H9 (cell line): ENCODE measurements at regions not wholly inside any gene's neighbourhood (a gene's known extent, or its start where the extent isn't known, plus 50 kb on each side); places are given as distances from the start of the nearest gene placed in this dataset.

Experiments
- DNase-seq: peaks from one replicate; pipeline ENCODE4 v3.0.0-alpha.2; 2017
- H2AFZ ChIP-seq: one replicate; pipeline ENCODE4 v1.6.1; 2013; ENCODE audit warnings: mild to moderate bottlenecking, low read length, control low read depth, moderate library complexity
- H2AK5ac ChIP-seq: 2 replicates; pipeline ENCODE4 v1.6.1; 2013; ENCODE audit warnings: low read length, control low read depth, mixed read lengths; ENCODE audit not compliant: insufficient read length
- H2BK120ac ChIP-seq: one replicate; pipeline ENCODE4 v1.6.1; 2013; ENCODE audit warnings: low read depth, mild to moderate bottlenecking, low read length, control low read depth, inconsistent platforms; ENCODE audit not compliant: poor library complexity, severe bottlenecking
- H2BK12ac ChIP-seq: 2 replicates; pipeline ENCODE4 v1.6.1; 2013; ENCODE audit warnings: low read length, control low read depth, mixed read lengths, low read depth; ENCODE audit not compliant: insufficient read length
- H2BK15ac ChIP-seq: 2 replicates; pipeline ENCODE4 v1.6.1; 2013; ENCODE audit warnings: low read depth, low read length, control low read depth
- H2BK20ac ChIP-seq: one replicate; pipeline ENCODE4 v1.6.1; 2013; ENCODE audit warnings: low read depth, mild to moderate bottlenecking, low read length, control low read depth, inconsistent platforms; ENCODE audit not compliant: poor library complexity, severe bottlenecking
- H2BK5ac ChIP-seq: 2 replicates; pipeline ENCODE4 v1.6.1; 2013; ENCODE audit warnings: low read length, control low read depth, mixed read lengths; ENCODE audit not compliant: insufficient read length
- H3K14ac ChIP-seq: 2 replicates; pipeline ENCODE4 v1.6.1; 2013; ENCODE audit warnings: low read length, control low read depth; ENCODE audit not compliant: insufficient read depth
- H3K18ac ChIP-seq: 2 replicates; pipeline ENCODE4 v1.6.1; 2013; ENCODE audit warnings: low read depth, mild to moderate bottlenecking, mixed read lengths, low read length, control low read depth; ENCODE audit not compliant: insufficient read length
- H3K23ac ChIP-seq: 2 replicates; pipeline ENCODE4 v1.6.1; 2013; ENCODE audit warnings: low read length, control low read depth, mixed read lengths, low read depth; ENCODE audit not compliant: insufficient read length
- H3K23me2 ChIP-seq: 2 replicates; pipeline ENCODE4 v1.6.1; 2013; ENCODE audit warnings: low read depth, mild to moderate bottlenecking, mixed read lengths, low read length, control low read depth; ENCODE audit not compliant: insufficient read length, poor library complexity, severe bottlenecking
- H3K27ac ChIP-seq: 2 replicates; pipeline ENCODE4 v1.5.1; 2013; ENCODE audit warnings: low read length, control low read depth, mixed read lengths, low read depth; ENCODE audit not compliant: insufficient read length
- H3K27me3 ChIP-seq: 2 replicates; pipeline ENCODE4 v1.6.1; 2013; ENCODE audit warnings: low read length, control low read depth, inconsistent platforms; ENCODE audit not compliant: insufficient read depth
- H3K4ac ChIP-seq: 2 replicates; pipeline ENCODE4 v1.6.1; 2013; ENCODE audit warnings: low read depth, mild to moderate bottlenecking, control low read depth, inconsistent platforms, low read length, moderate library complexity
- H3K4me1 ChIP-seq: 2 replicates; pipeline ENCODE4 v1.6.1; 2013; ENCODE audit warnings: low read length, control low read depth, inconsistent platforms; ENCODE audit not compliant: insufficient read depth
- H3K4me2 ChIP-seq: 2 replicates; pipeline ENCODE4 v1.6.1; 2013; ENCODE audit warnings: low read length, control low read depth, mixed read lengths; ENCODE audit not compliant: insufficient read length, insufficient read depth
- H3K56ac ChIP-seq: 2 replicates; pipeline ENCODE4 v1.6.1; 2013; ENCODE audit warnings: low read depth, mild to moderate bottlenecking, mixed read lengths, low read length, control low read depth; ENCODE audit not compliant: insufficient read length
- H3K79me1 ChIP-seq: 2 replicates; pipeline ENCODE4 v1.6.1; 2013; ENCODE audit warnings: low read depth, mild to moderate bottlenecking, moderate library complexity, low read length, control low read depth, inconsistent platforms; ENCODE audit not compliant: insufficient read depth, poor library complexity, severe bottlenecking
- H3K79me2 ChIP-seq: 2 replicates; pipeline ENCODE4 v1.6.1; 2013; ENCODE audit warnings: low read length, control low read depth, inconsistent platforms; ENCODE audit not compliant: insufficient read depth
- H3K9ac ChIP-seq: 2 replicates; pipeline ENCODE4 v1.6.1; 2013; ENCODE audit warnings: low read length, control low read depth, mixed read lengths; ENCODE audit not compliant: insufficient read length; ENCODE audit errors: extremely low read depth
- H3K9me3 ChIP-seq: one replicate; pipeline ENCODE4 v1.6.1; 2013; ENCODE audit warnings: low read depth, low read length, inconsistent platforms; ENCODE audit not compliant: control insufficient read depth
- H3T11ph ChIP-seq: one replicate; pipeline ENCODE4 v1.6.1; 2013; ENCODE audit warnings: mild to moderate bottlenecking, low read length, control low read depth, inconsistent platforms
- H4K20me1 ChIP-seq: one replicate; pipeline ENCODE4 v1.6.1; 2013; ENCODE audit not compliant: control insufficient read depth, insufficient read length, insufficient read depth
- H4K5ac ChIP-seq: 2 replicates; pipeline ENCODE4 v1.6.1; 2013; ENCODE audit warnings: low read depth, mild to moderate bottlenecking, mixed read lengths, low read length, control low read depth; ENCODE audit not compliant: insufficient read length
- H4K8ac ChIP-seq: replicated peaks from 2 replicates; pipeline ENCODE4 v1.6.1; 2013; ENCODE audit warnings: low read length, control low read depth, mixed read lengths, low read depth; ENCODE audit not compliant: insufficient read length
- H4K91ac ChIP-seq: 2 replicates; pipeline ENCODE4 v1.6.1; 2013; ENCODE audit warnings: low read depth, mild to moderate bottlenecking, moderate library complexity, mixed read lengths, low read length, control low read depth; ENCODE audit not compliant: insufficient read length
- H3K27ac Mint-ChIP-seq, 3 experiments: 2 replicates in 2 of 3; 3 replicates in 1 of 3; pipeline ENCODE4 v1.8.0; 2020 to 2021; ENCODE audit warnings: mixed read lengths in 3 of 3, mild to moderate bottlenecking in 1 of 3, moderate library complexity in 1 of 3
- H3K27me3 Mint-ChIP-seq: 2 replicates; pipeline ENCODE4 v1.8.0; 2021; ENCODE audit warnings: low read depth, mild to moderate bottlenecking, moderate library complexity, mixed read lengths
- H3K36me3 Mint-ChIP-seq, 3 experiments: 2 replicates in 2 of 3; 3 replicates in 1 of 3; pipeline ENCODE4 v1.8.0; 2020 to 2021; ENCODE audit warnings: low read depth in 3 of 3, mixed read lengths in 3 of 3; ENCODE audit not compliant: insufficient read depth in 1 of 3
- H3K4me1 Mint-ChIP-seq, 2 experiments: 2 replicates each; pipeline ENCODE4 v1.8.0; 2020; ENCODE audit warnings: mixed read lengths in 2 of 2
- H3K4me3 Mint-ChIP-seq, 2 experiments: 2 replicates in 1 of 2; 3 replicates in 1 of 2; pipeline ENCODE4 v1.8.0; 2020 to 2021; ENCODE audit warnings: mild to moderate bottlenecking in 2 of 2, mixed read lengths in 2 of 2, moderate library complexity in 1 of 2
- H3K9me3 Mint-ChIP-seq, 2 experiments: 2 replicates in 1 of 2; 3 replicates in 1 of 2; pipeline ENCODE4 v1.8.0; 2020; ENCODE audit warnings: mild to moderate bottlenecking in 2 of 2, mixed read lengths in 2 of 2, moderate library complexity in 1 of 2
- WGBS: extraction: QIAGEN DNeasy Blood & Tissue Kit; methylation state at CpG from one replicate; pipeline ENCODE4 v1.1.7; 2013; ENCODE audit warnings: missing lambda C conversion rate, low lambda C conversion rate, mixed read lengths; ENCODE audit not compliant: insufficient read length; ENCODE audit errors: extremely low coverage; 5-methylcytosine and 5-hydroxymethylcytosine counted together
- TF ChIP-seq, protein P1 (sequence below): fragments of 200-600 bp; sonication (generic); conservative IDR thresholded peaks from 3 replicates; pipeline ENCODE4 v1.8.0; 2021; ENCODE audit warnings: antibody characterized with exemption, mild to moderate bottlenecking

DNA sequence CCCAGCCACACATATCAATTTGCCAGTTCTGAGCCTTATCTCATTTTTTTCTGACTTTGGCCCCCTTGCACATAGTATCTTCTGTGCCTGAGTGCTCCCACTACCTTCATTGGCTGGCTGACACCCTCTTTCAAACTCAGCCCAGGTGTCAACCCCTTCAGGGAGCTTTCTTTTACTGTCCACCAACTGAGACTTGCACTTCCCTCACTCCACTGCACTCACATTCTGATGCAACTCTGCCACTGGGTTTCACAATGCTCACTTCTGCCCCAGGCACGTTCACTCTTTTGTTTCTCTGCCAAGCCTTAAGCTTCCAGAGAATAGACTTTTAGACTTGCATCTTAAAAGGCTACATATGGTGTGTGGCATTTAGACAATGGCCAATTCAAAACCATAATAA is 101.5 kb upstream of the CBLB start:
- H3K27ac Mint-ChIP-seq: peak overlapping the region in 1 of 3 experiments; percentile 81; a peak in 4 of 7 replicates

More for the DNA sequence above, 101.5 kb upstream of the CBLB start:
- H3K4me1 ChIP-seq: no peaks in the 10 kb centered on the region
- no peak overlapping the region for H3K18ac ChIP-seq
- Mint-ChIP-seq H3K27me3 (no peaks in the 10 kb centered on the region), H3K4me3 (no peak overlapping the region), H3K9me3 (peaks cover 18 to 19% of the 10 kb centered on the region in 2 experiments), H3K4me1 (peaks cover 0 to 3% of the 10 kb centered on the region in 2 experiments; a peak in 1 of 4 replicates), H3K36me3 (peaks cover 17 to 24% (median 20%) of the 10 kb centered on the region in 3 experiments)
- no peak overlapping the region for H3K23ac ChIP-seq
- no peaks in the 10 kb centered on the region for H4K20me1 ChIP-seq
- no peak overlapping the region for H4K8ac ChIP-seq
- no peak overlapping the region for H3K27ac ChIP-seq
- no peak overlapping the region for H2BK5ac ChIP-seq
- no peak overlapping the region for H3K56ac ChIP-seq
- no peak overlapping the region for H2AK5ac ChIP-seq
- no peak overlapping the region for H3K4ac ChIP-seq
- H4K91ac ChIP-seq: no peak overlapping the region
- WGBS: no CpG with 5 or more reads among the region's 1 CpG
- H4K5ac ChIP-seq: no peak overlapping the region
- no peaks in the 10 kb centered on the region for H3K79me1 ChIP-seq
- H3K79me2 ChIP-seq: no peaks in the 10 kb centered on the region
- no peak overlapping the region for H3K14ac ChIP-seq
- no peak overlapping the region for H2AFZ ChIP-seq
- TF ChIP-seq, protein P1, sequence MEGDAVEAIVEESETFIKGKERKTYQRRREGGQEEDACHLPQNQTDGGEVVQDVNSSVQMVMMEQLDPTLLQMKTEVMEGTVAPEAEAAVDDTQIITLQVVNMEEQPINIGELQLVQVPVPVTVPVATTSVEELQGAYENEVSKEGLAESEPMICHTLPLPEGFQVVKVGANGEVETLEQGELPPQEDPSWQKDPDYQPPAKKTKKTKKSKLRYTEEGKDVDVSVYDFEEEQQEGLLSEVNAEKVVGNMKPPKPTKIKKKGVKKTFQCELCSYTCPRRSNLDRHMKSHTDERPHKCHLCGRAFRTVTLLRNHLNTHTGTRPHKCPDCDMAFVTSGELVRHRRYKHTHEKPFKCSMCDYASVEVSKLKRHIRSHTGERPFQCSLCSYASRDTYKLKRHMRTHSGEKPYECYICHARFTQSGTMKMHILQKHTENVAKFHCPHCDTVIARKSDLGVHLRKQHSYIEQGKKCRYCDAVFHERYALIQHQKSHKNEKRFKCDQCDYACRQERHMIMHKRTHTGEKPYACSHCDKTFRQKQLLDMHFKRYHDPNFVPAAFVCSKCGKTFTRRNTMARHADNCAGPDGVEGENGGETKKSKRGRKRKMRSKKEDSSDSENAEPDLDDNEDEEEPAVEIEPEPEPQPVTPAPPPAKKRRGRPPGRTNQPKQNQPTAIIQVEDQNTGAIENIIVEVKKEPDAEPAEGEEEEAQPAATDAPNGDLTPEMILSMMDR: no peak
- H3K4me2 ChIP-seq: no peak overlapping the region
- H3K27me3 ChIP-seq: no peaks in the 10 kb centered on the region
- H2BK120ac ChIP-seq: no peak overlapping the region
- H2BK12ac ChIP-seq: no peak overlapping the region
- no peak overlapping the region for H2BK20ac ChIP-seq
- no peaks in the 10 kb centered on the region for H3K9me3 ChIP-seq
- H3K23me2 ChIP-seq: no peaks in the 10 kb centered on the region
- H3T11ph ChIP-seq: no peak overlapping the region
- no peak overlapping the region for H2BK15ac ChIP-seq
- DNase-seq: no peak
- H3K9ac ChIP-seq: no peak overlapping the region
